ENCODE measurements at regions not wholly inside any gene's neighbourhood (a gene's known extent, or its start where the extent isn't known, plus 50 kb on each side); places are given as distances from the start of the nearest gene placed in this dataset.

DNA sequence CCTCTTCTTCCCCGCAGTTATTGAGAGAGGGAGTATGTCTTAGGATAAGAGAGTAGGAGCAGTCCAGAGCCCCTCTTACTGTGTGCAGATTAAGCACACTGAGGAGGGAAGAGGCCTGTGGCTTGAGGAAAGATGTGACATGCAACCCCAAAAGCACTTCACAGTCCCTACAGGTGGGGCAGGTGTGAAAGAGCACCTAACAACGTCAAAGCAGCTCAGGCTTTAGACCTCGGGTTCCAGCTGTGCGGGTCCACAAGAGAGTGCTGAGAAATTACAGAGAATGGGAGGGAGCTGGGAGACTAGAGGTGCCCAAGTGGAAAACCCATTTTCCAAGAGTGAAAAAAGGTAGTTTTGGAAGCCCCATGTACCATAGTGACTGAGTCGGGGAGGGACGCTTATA, 127.6 kb downstream of the SLC25A47 start:
- no peaks in the 10 kb centered on the region for H3K4me1 ChIP-seq (ENCODE audit: low read length)
- no peaks in the 10 kb centered on the region for H3K79me2 ChIP-seq (ENCODE audit: low read length)
- no peak overlapping the region for H3K4me3 ChIP-seq (ENCODE audit: low read length)
- H2AFZ ChIP-seq (ENCODE audit: low read depth, low read length): no peak overlapping the region
- no peak overlapping the region for H3K4me2 ChIP-seq (ENCODE audit: low read length)
- H3K9me3 ChIP-seq (ENCODE audit: insufficient read depth, low read length): no peaks in the 10 kb centered on the region
- H4K20me1 ChIP-seq (ENCODE audit: insufficient read depth, low read length): no peaks in the 10 kb centered on the region
- TF ChIP-seq, protein P1, sequence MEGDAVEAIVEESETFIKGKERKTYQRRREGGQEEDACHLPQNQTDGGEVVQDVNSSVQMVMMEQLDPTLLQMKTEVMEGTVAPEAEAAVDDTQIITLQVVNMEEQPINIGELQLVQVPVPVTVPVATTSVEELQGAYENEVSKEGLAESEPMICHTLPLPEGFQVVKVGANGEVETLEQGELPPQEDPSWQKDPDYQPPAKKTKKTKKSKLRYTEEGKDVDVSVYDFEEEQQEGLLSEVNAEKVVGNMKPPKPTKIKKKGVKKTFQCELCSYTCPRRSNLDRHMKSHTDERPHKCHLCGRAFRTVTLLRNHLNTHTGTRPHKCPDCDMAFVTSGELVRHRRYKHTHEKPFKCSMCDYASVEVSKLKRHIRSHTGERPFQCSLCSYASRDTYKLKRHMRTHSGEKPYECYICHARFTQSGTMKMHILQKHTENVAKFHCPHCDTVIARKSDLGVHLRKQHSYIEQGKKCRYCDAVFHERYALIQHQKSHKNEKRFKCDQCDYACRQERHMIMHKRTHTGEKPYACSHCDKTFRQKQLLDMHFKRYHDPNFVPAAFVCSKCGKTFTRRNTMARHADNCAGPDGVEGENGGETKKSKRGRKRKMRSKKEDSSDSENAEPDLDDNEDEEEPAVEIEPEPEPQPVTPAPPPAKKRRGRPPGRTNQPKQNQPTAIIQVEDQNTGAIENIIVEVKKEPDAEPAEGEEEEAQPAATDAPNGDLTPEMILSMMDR (IDR thresholded peaks at IDR 0.05; ENCODE audit: low read depth, low read length): no peak
- no peak for TF ChIP-seq EZH2phosphoT487 (IDR thresholded peaks at IDR 0.05; ENCODE audit: low read depth)
- H3K9ac ChIP-seq (ENCODE audit: low read length): no peak overlapping the region
- H3K27me3 ChIP-seq (ENCODE audit: low read depth, low read length): no peaks in the 10 kb centered on the region
- H3K36me3 ChIP-seq (replicated peaks; ENCODE audit: low read depth, low read length): no peaks in the 10 kb centered on the region
- no peak overlapping the region for H3K27ac ChIP-seq (ENCODE audit: low read length)

DNA sequence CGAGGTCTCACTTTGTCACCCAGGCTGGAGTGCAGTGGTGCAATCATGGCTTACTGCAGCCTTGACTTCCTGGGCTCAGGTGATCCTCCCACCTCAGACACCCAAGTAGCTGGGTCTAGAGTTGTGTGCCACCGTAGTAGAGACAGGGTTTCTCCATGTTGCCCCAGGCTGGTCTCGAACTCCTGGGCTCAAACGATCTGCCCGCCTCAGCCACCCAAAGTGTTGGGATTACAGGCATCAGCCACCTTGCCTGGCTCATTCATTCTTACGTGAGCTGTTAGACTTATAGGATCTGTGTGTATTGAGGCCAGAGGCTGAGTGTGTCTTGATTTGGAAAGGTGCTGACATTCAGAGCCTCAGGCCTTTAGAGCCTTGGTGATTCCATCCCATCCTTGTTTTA, 128.1 kb downstream of the SLC25A47 start:
- Histone ChIP-seq H3K27me3 (ENCODE audit: low read depth, low read length) (no peaks in the 10 kb centered on the region), H2AFZ (ENCODE audit: low read depth, low read length) (no peak overlapping the region), H4K20me1 (ENCODE audit: insufficient read depth, low read length) (no peaks in the 10 kb centered on the region), H3K4me2 (ENCODE audit: low read length) (no peak overlapping the region), H3K9ac (ENCODE audit: low read length) (no peak overlapping the region), H3K4me3 (ENCODE audit: low read length) (no peak overlapping the region), H3K4me1 (ENCODE audit: low read length) (no peaks in the 10 kb centered on the region), H3K36me3 (replicated peaks; ENCODE audit: low read depth, low read length) (no peaks in the 10 kb centered on the region), H3K79me2 (ENCODE audit: low read length) (no peaks in the 10 kb centered on the region), H3K9me3 (ENCODE audit: insufficient read depth, low read length) (no peaks in the 10 kb centered on the region), H3K27ac (ENCODE audit: low read length) (no peak overlapping the region)
- TF ChIP-seq, protein P1 (IDR thresholded peaks at IDR 0.05; ENCODE audit: low read depth, low read length): no peak
- no peak for TF ChIP-seq EZH2phosphoT487 (IDR thresholded peaks at IDR 0.05; ENCODE audit: low read depth)

DNA sequence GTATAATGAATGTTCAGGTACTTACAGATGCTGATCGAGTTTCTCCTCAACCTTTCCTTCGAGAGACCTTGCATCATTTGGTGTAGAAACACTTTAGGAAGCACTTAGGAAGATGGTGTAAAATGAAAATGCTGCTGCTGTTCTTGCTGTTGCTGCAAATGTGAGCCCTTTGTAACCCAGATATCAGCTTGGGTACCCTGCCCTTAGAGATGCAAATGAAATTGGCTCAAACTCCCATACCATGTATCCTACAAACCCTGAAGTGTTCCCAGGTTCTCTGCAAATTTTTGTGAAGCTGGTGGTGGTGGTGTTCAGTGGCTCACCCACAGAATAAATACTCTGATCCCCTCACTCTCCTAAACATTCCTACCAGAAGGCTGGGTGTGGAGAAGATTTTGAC, 130.8 kb downstream of the SLC25A47 start:
- TF ChIP-seq, protein P1 (IDR thresholded peaks at IDR 0.05; ENCODE audit: low read depth, low read length): no peak
- TF ChIP-seq EZH2phosphoT487 (IDR thresholded peaks at IDR 0.05; ENCODE audit: low read depth): no peak
- Histone ChIP-seq H3K4me2 (ENCODE audit: low read length) (no peak overlapping the region), H3K36me3 (replicated peaks; ENCODE audit: low read depth, low read length) (no peaks in the 10 kb centered on the region), H3K9ac (ENCODE audit: low read length) (no peak overlapping the region), H3K4me1 (ENCODE audit: low read length) (no peaks in the 10 kb centered on the region), H4K20me1 (ENCODE audit: insufficient read depth, low read length) (no peaks in the 10 kb centered on the region), H2AFZ (ENCODE audit: low read depth, low read length) (no peak overlapping the region), H3K79me2 (ENCODE audit: low read length) (no peaks in the 10 kb centered on the region), H3K27ac (ENCODE audit: low read length) (no peak overlapping the region), H3K4me3 (ENCODE audit: low read length) (no peak overlapping the region), H3K27me3 (ENCODE audit: low read depth, low read length) (0 out of 2 replicates have a peak, but pooled peaks cover 4% of the 10 kb centered on the region), H3K9me3 (ENCODE audit: insufficient read depth, low read length) (no peaks in the 10 kb centered on the region)

DNA sequence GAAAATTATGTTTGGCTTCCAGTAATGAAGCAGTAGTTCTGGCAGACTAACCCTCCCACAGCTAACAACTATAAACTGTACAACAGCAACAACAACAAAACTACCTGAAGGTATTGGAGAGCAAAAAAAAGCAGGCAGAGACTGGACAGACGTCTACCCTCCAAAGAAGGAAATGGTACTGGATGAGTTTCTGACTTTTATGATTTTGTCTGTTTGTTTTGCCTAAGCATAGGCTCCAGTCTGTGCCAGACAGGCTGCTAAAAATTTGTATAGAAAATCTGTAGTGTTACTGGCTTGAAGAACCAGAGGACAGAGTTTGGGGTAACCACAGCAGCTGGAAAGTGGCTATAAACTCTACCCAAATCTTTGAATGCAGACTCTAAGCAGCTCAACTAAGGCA, 131.3 kb downstream of the SLC25A47 start:
- no peaks in the 10 kb centered on the region for H3K79me2 ChIP-seq (ENCODE audit: low read length)
- no peaks in the 10 kb centered on the region for H3K9me3 ChIP-seq (ENCODE audit: insufficient read depth, low read length)
- no peaks in the 10 kb centered on the region for H3K36me3 ChIP-seq (replicated peaks; ENCODE audit: low read depth, low read length)
- H4K20me1 ChIP-seq (ENCODE audit: insufficient read depth, low read length): no peaks in the 10 kb centered on the region
- TF ChIP-seq EZH2phosphoT487 (IDR thresholded peaks at IDR 0.05; ENCODE audit: low read depth): no peak
- TF ChIP-seq, protein P1 (IDR thresholded peaks at IDR 0.05; ENCODE audit: low read depth, low read length): no peak
- H3K27ac ChIP-seq (ENCODE audit: low read length): no peak overlapping the region
- H3K4me1 ChIP-seq (ENCODE audit: low read length): no peaks in the 10 kb centered on the region
- H3K27me3 ChIP-seq (ENCODE audit: low read depth, low read length): 0 out of 2 replicates have a peak, but pooled peaks cover 4% of the 10 kb centered on the region
- no peak overlapping the region for H2AFZ ChIP-seq (ENCODE audit: low read depth, low read length)
- no peak overlapping the region for H3K9ac ChIP-seq (ENCODE audit: low read length)
- H3K4me2 ChIP-seq (ENCODE audit: low read length): no peak overlapping the region
- H3K4me3 ChIP-seq (ENCODE audit: low read length): no peak overlapping the region

All from OCI-LY3 (cell line).